ENCODE measurements at regions not wholly inside any gene's neighbourhood (a gene's known extent, or its start where the extent isn't known, plus 50 kb on each side); places are given as distances from the start of the nearest gene placed in this dataset.

DNA sequence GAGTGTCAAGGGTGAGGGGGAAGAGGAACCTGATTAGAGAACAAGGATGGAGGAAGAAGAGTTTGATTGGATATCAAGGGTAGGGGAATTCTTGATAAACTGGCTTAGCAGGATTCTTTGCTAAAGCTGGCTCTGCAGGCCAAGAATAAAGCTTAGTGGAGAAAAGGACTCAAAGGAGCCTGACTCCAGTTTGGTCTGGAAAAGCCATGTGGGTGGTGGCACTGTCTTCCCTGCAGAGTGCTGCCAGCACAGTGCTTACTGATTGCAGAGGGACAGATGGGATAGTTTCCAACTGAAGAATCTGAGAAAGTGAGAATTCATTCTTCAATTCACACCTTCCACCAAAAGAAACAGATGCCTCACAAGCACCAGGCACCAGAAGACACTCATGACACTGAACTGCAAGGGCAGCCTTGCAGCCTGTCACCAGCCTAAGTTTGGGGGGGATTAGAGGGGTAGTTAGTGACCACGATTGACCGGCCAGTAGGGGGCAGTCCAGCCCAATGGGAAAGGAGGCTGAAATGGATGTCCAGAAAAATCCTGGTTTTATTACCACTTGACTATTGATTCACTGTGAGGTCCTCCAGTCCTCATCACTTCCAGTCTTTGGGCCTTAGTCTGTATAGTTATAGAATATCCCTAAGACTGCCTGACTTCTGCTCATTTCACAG, 334.5 kb downstream of the SMAD2 start:
- intact Hi-C loops (cut with micrococcal nuclease) = no loop called here
- in situ Hi-C loops (cut with MboI; ENCODE audit: low sequenced_read_pairs) = no loop called here
- H2AK9ac ChIP-seq (replicated peaks; ENCODE audit: low read depth, low read length, poor library complexity) = no peak overlapping the region
- dilution Hi-C loops (cut with HindIII; ENCODE audit: low sequenced_read_pairs, unreplicated experiment) = no loop called here
- H3K4me3 ChIP-seq (ENCODE audit: insufficient read depth, low read depth, low read length) = no peak overlapping the region
- no peak overlapping the region for H2BK20ac ChIP-seq (ENCODE audit: low read depth, low read length)
- no peaks in the 10 kb centered on the region for H4K20me1 ChIP-seq (ENCODE audit: insufficient read depth, low read length)
- no peak overlapping the region for H2AFZ ChIP-seq (replicated peaks; ENCODE audit: low read length, poor library complexity)
- H3K27ac ChIP-seq (ENCODE audit: insufficient read depth, low read length) = no peak overlapping the region
- H2BK5ac ChIP-seq (ENCODE audit: low read depth, low read length, poor library complexity, severe bottlenecking) = no peak overlapping the region
- TF ChIP-seq CTCF (conservative IDR thresholded peaks at IDR 0.05; ENCODE audit: low read depth, low read length) (peak; percentile 29), POLR2A (IDR thresholded peaks at IDR 0.05; ENCODE audit: low read depth, low read length) (no peak), RAD21 (IDR thresholded peaks at IDR 0.05; ENCODE audit: low read length) (peak; percentile 25)
- DNase-seq (no peak), ATAC-seq (ENCODE audit: low read depth) (no peak)
- no peak overlapping the region for H3K4me2 ChIP-seq (ENCODE audit: low read depth, low read length)
- H4K91ac ChIP-seq (ENCODE audit: insufficient read depth, low read depth, low read length) = no peak overlapping the region
- H3K79me1 ChIP-seq (ENCODE audit: low read depth in 1 of 2, low read length in 2 of 2) = no peaks in the 10 kb centered on the region
- H3K4ac ChIP-seq (ENCODE audit: low read depth, low read length) = no peak overlapping the region
- H4K8ac ChIP-seq (ENCODE audit: low read depth in 2 of 2, low read length in 2 of 2) = no peak overlapping the region
- no peaks in the 10 kb centered on the region for H3K27me3 ChIP-seq (ENCODE audit: control insufficient read depth, insufficient read depth, low read length)
- no peak overlapping the region for H3K14ac ChIP-seq (replicated peaks; ENCODE audit: low read depth, low read length)
- H2BK15ac ChIP-seq (ENCODE audit: low read depth, low read length) = no peak overlapping the region
- H3K23ac ChIP-seq (ENCODE audit: low read depth, low read length) = no peak overlapping the region
- H3K4me1 ChIP-seq (ENCODE audit: control insufficient read depth, insufficient read depth, low read length) = no peaks in the 10 kb centered on the region
- no CpG with 5 or more reads among the region's 2 CpGs for WGBS, 2 experiments (ENCODE audit: extremely low coverage in 2 of 2, insufficient read length in 1 of 2)
- H3K36me3 ChIP-seq (ENCODE audit: control insufficient read depth, insufficient read depth, low read length) = no peaks in the 10 kb centered on the region
- peaks cover 2% of the 10 kb centered on the region; the same call in 1 of the 2 replicates for H3K9me3 ChIP-seq (ENCODE audit: control insufficient read depth, insufficient read depth, low read length)
- BruUV-seq (replicated peaks) = no TSS peak
- no peak overlapping the region for H3K56ac ChIP-seq (ENCODE audit: extremely low read depth, insufficient read depth, low read length)
- H4K5ac ChIP-seq (ENCODE audit: low read depth, low read length) = no peak overlapping the region
- H3K9me1 ChIP-seq (ENCODE audit: insufficient read depth, low read length) = no peaks in the 10 kb centered on the region
- no peak overlapping the region for H2BK120ac ChIP-seq (ENCODE audit: low read depth, low read length)
- ChIA-PET CTCF (no interaction called here), POLR2A (ENCODE audit: unreplicated experiment) (no interaction called here)
- no peak overlapping the region for H2AK5ac ChIP-seq (ENCODE audit: low read depth, low read length)
- H3K18ac ChIP-seq (ENCODE audit: low read depth, low read length) = no peak overlapping the region
- no peak overlapping the region for H3K9ac ChIP-seq (ENCODE audit: low read depth, low read length)
